Cerebellar cortex (tissue), 1 donor: ENCODE measurements at regions not wholly inside any gene's neighbourhood (a gene's known extent, or its start where the extent isn't known, plus 50 kb on each side); places are given as distances from the start of the nearest gene placed in this dataset.
"Not testable (repeated sequence)": the region's sequence is repeated elsewhere in the genome, so short reads cannot be mapped to it uniquely, and the experiment has no call there.

Source experiments
- DNase-seq: peaks from one replicate; pipeline ENCODE4 v3.0.0-alpha.2; 2015; ENCODE audit warnings: low spot score

GRCh38 chr12:114192549-114192948, 213.4 kb downstream of the TBX5 start:
- DNase-seq = no peak

- no peak for DNase-seq
Observed at GRCh38 chr12:114192013-114192412, 213.9 kb downstream of the TBX5 start.

- no peak for DNase-seq
Observed at GRCh38 chr12:114191581-114191980, 214.4 kb downstream of the TBX5 start.

- DNase-seq = no peak
Observed at GRCh38 chr12:114190971-114191370, 215.0 kb downstream of the TBX5 start.

GRCh38 chr12:114189266-114189665, 216.7 kb downstream of the TBX5 start:
- DNase-seq = no peak

- DNase-seq = no peak
Observed at GRCh38 chr12:114186241-114187002, 219.5 kb downstream of the TBX5 start.

GRCh38 chr12:114185036-114185435, 218.9 kb upstream of the RBM19 start:
- DNase-seq = no peak

GRCh38 chr12:114174326-114174725, 208.2 kb upstream of the RBM19 start:
- DNase-seq = no peak

- no peak for DNase-seq
Observed at GRCh38 chr12:114172135-114172534, 206.0 kb upstream of the RBM19 start.

GRCh38 chr12:114168061-114168460, 201.9 kb upstream of the RBM19 start:
- no peak for DNase-seq

- no peak for DNase-seq
Observed at GRCh38 chr12:114167431-114167830, 201.3 kb upstream of the RBM19 start.

GRCh38 chr12:114166362-114166761, 200.2 kb upstream of the RBM19 start:
- DNase-seq = peak; percentile 42

- no peak for DNase-seq
Observed at GRCh38 chr12:114165921-114166320, 199.8 kb upstream of the RBM19 start.

- DNase-seq = no peak
Observed at GRCh38 chr12:114164351-114164750, 198.2 kb upstream of the RBM19 start.

- no peak for DNase-seq
Observed at GRCh38 chr12:114163771-114164170, 197.6 kb upstream of the RBM19 start.

- DNase-seq = no peak
Observed at GRCh38 chr12:114160445-114160844, 194.3 kb upstream of the RBM19 start.

GRCh38 chr12:114152890-114153289, 186.8 kb upstream of the RBM19 start:
- DNase-seq = no peak

- no peak for DNase-seq
Observed at GRCh38 chr12:114152066-114152465, 185.9 kb upstream of the RBM19 start.

- not testable (repeated sequence) for DNase-seq
Observed at GRCh38 chr12:114150584-114150983, 184.5 kb upstream of the RBM19 start.

- no peak for DNase-seq
Observed at GRCh38 chr12:114141921-114142564, 175.9 kb upstream of the RBM19 start.

GRCh38 chr12:114140576-114140975, 174.5 kb upstream of the RBM19 start:
- DNase-seq = no peak

- no peak for DNase-seq
Observed at GRCh38 chr12:114136631-114137030, 170.5 kb upstream of the RBM19 start.

GRCh38 chr12:114134922-114135321, 168.8 kb upstream of the RBM19 start:
- DNase-seq = no peak

- no peak for DNase-seq
Observed at GRCh38 chr12:114131824-114132223, 165.7 kb upstream of the RBM19 start.
